Calu3 (cell line): ENCODE measurements at regions not wholly inside any gene's neighbourhood (a gene's known extent, or its start where the extent isn't known, plus 50 kb on each side); places are given as distances from the start of the nearest gene placed in this dataset.

Experiments
- BruUV-seq: library from RNA; stranded (reverse); fragments of 400-500 nt; replicated peaks from 2 replicates; lab custom pipeline; 2021; lab: Mats Ljungman, UMichigan
- CTCF ChIA-PET: fragments of 300-600 bp; sonication (Branson Sonifier 250); formaldehyde crosslinking; loops from one replicate; lab custom pipeline; 2022; ENCODE audit warnings: antibody characterized with exemption; lab: Charles Lee
- DNase-seq: peaks from one replicate; pipeline ENCODE4 v3.0.0; 2022
- H3K27ac Mint-ChIP-seq: one replicate; pipeline ENCODE4 v1.8.0; 2022; ENCODE audit warnings: mixed read lengths; ENCODE audit not compliant: unreplicated experiment
- H3K27me3 Mint-ChIP-seq: one replicate; pipeline ENCODE4 v1.8.0; 2022; ENCODE audit warnings: mixed read lengths; ENCODE audit not compliant: unreplicated experiment
- H3K36me3 Mint-ChIP-seq: one replicate; pipeline ENCODE4 v1.8.0; 2022; ENCODE audit warnings: mild to moderate bottlenecking, moderate library complexity, mixed read lengths; ENCODE audit not compliant: insufficient read depth, unreplicated experiment
- H3K4me1 Mint-ChIP-seq: one replicate; pipeline ENCODE4 v1.8.0; 2022; ENCODE audit warnings: mild to moderate bottlenecking, low read depth, mixed read lengths; ENCODE audit not compliant: unreplicated experiment
- H3K4me3 Mint-ChIP-seq: one replicate; pipeline ENCODE4 v1.8.0; 2022; ENCODE audit warnings: mild to moderate bottlenecking, low read depth, moderate library complexity, mixed read lengths; ENCODE audit not compliant: unreplicated experiment
- H3K9me3 Mint-ChIP-seq: one replicate; pipeline ENCODE4 v1.8.0; 2022; ENCODE audit warnings: low read depth, mixed read lengths; ENCODE audit not compliant: unreplicated experiment
- CTCF ChIP-seq: fragments of 200-600 bp; IDR thresholded peaks from one replicate; pipeline ENCODE4 v1.8.0; 2022; ENCODE audit warnings: antibody characterized with exemption; ENCODE audit not compliant: unreplicated experiment
- intact Hi-C: fragments of 100-400 bp; cut with micrococcal nuclease; formaldehyde crosslinking; loops from one replicate; pipeline ENCODE4 v1.10.0; 2022; ENCODE audit not compliant: unreplicated experiment

- CTCF ChIA-PET: interaction anchor here (0.6 kb wide), 2 partner anchors 15 to 1029 kb away, joined by 3 to 4 read pairs; no protein-coding TSS in a partner anchor
Observed at GRCh38 chr13:24005755-24006281, 108.5 kb upstream of the C1QTNF9B start.

DNA sequence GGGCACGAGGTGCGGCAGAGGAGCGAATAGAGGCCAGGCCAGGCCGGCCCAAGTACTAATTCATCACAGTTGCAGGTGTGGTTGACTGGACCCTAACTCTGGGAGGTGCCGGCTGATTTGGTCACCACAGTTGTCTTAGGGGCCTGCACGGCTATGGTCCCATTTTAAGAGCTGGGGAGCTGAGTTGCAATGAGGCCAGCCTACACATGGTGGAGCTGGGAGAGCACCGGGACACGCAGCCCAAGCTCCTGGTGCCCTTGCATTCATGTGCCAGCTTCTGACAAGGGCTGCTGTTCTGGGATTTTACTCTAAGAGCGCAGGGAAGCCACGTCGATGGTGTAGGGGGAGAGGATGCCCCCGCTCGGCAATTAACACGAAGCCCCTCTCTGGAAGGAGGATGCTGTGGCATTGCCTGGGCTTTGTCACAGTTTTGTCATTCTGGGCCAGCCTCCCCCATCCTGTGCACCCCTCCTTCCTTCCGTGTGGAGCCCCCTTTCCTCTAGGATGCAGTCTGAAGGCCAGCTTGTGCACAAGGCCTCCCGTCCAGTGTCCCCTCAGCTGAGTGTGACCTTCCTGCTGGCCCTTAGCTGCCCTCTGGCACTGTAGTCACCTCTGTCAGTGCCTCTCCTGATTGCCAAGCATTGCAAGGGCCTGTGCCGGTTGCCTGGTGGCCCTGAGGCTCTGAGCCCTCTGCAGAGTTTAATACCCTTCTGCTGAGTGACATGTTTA is 109.4 kb upstream of the C1QTNF9B start:
- Mint-ChIP-seq H3K27ac (no peak overlapping the region), H3K27me3 (no peaks in the 10 kb centered on the region), H3K36me3 (no peaks in the 10 kb centered on the region), H3K4me1 (peaks cover 20% of the 10 kb centered on the region), H3K9me3 (no peaks in the 10 kb centered on the region), H3K4me3 (no peak overlapping the region)
- BruUV-seq: no TSS peak
- DNase-seq: no peak
- intact Hi-C loops: loop anchor here (2.0 kb wide), 1 partner anchor 86 kb away; no protein-coding TSS in a partner anchor
- CTCF ChIA-PET: no interaction called here
- no peak for TF ChIP-seq CTCF

More at GRCh38 chr13:24005755-24006281, 108.5 kb upstream of the C1QTNF9B start:
- intact Hi-C loops: loop anchor here (2.0 kb wide), 1 partner anchor 85 kb away; no protein-coding TSS in a partner anchor
- Mint-ChIP-seq H3K9me3 (no peaks in the 10 kb centered on the region), H3K27ac (no peak overlapping the region), H3K4me1 (peaks cover 20% of the 10 kb centered on the region), H3K36me3 (no peaks in the 10 kb centered on the region), H3K27me3 (no peaks in the 10 kb centered on the region), H3K4me3 (no peak overlapping the region)
- no peak for DNase-seq
- no peak for TF ChIP-seq CTCF
- BruUV-seq: no TSS peak

GRCh38 chr13:24007979-24008620 is 110.8 kb upstream of the C1QTNF9B start:
- no TSS peak for BruUV-seq
- DNase-seq: no peak
- no peaks in the 10 kb centered on the region for H3K27me3 Mint-ChIP-seq
- H3K4me3 Mint-ChIP-seq: no peak overlapping the region
- peaks cover 20% of the 10 kb centered on the region for H3K4me1 Mint-ChIP-seq
- no peaks in the 10 kb centered on the region for H3K36me3 Mint-ChIP-seq
- TF ChIP-seq CTCF: no peak
- H3K9me3 Mint-ChIP-seq: no peaks in the 10 kb centered on the region
- H3K27ac Mint-ChIP-seq: no peak overlapping the region
- CTCF ChIA-PET: no interaction called here
- intact Hi-C loops: loop anchor here (2.0 kb wide), 1 partner anchor 87 kb away; no protein-coding TSS in a partner anchor

DNA sequence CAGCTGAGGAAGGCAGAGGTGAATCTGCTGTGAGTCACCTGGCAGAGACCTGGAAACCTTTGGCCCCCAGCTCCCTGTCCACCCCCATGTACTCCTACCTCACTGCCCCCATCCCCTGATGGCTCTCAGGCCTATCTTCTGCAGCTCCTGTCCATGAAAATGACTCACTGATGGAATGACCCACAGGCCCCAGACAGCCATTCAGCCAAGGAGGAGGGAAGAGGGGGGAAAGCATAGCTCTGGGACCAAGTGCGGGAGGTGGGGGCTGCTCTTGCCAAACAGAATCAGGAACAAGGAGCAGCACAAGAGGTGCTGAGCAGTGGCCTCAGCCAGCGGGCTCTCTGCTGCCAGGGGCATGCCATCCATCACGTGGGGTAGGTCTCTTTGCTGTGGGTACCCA is 111.4 kb upstream of the C1QTNF9B start:
- no peak for DNase-seq
- intact Hi-C loops: no loop called here
- Mint-ChIP-seq H3K36me3 (no peaks in the 10 kb centered on the region), H3K27ac (no peak overlapping the region), H3K4me1 (peaks cover 20% of the 10 kb centered on the region), H3K27me3 (no peaks in the 10 kb centered on the region), H3K4me3 (no peak overlapping the region), H3K9me3 (no peaks in the 10 kb centered on the region)
- TF ChIP-seq CTCF: no peak
- no TSS peak for BruUV-seq
- CTCF ChIA-PET: no interaction called here
